Fibroblast of gingiva (primary cell): ENCODE measurements at regions not wholly inside any gene's neighbourhood (a gene's known extent, or its start where the extent isn't known, plus 50 kb on each side); places are given as distances from the start of the nearest gene placed in this dataset.

Experiments
- DNase-seq: peaks from one replicate; pipeline ENCODE4 v3.0.0-alpha.2; 2011; ENCODE audit warnings: low read depth

DNA sequence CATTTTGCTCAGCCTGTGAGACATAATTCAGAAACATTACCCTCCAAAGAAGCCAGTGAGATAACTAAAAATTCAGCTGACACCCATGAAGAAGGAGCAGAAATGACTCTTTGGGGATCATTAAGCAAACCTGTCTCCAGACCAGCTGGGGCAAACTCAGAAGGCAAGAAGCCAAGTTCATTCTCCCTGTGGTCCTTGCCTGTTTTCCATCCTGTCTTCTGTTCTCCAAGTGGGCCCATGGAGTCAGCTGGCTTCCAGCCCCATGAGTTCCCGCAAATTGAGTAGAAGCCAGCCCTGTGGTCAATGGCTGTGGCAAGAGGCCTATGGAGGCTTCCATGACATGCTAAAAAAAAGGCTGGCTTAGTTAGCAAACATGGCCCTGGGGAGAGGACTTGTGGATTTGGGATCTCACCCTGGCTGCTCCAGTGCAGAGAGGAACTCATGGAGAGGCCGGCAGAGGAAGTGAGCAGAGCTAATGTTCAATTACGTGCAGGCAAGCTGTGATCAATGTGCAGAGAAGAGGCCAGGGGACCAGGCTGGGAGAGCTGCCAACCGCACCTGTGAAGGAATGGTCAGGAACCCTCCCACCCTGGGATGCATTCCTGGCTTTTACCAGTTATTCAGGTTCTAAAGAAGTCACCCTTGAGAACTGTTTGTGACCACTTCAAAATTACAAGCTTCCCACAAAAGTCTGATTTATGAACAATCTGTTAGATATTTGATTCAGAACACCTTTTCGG lies 229.1 kb downstream of the TSHZ3 start:
- no peak for DNase-seq

DNA sequence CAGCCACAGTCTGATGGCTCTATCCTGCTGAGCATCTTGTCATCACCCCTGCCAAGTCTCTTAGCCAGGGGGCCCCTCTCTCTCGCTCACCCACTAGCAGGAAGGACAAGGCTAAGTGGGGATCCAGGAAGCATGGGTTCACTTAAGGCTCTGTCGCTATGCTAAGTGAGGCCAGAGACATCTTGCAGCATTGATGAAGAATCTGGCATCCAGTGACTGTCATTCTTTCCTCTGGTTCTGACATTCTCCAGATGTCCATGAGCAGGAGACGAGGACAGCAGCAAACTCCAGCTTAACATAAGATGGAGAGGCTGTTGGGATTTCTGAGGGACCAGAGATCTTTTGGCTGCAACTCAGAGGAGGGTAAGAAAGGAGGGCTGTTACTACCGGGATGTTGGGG lies 230.2 kb downstream of the TSHZ3 start:
- no peak for DNase-seq

DNA sequence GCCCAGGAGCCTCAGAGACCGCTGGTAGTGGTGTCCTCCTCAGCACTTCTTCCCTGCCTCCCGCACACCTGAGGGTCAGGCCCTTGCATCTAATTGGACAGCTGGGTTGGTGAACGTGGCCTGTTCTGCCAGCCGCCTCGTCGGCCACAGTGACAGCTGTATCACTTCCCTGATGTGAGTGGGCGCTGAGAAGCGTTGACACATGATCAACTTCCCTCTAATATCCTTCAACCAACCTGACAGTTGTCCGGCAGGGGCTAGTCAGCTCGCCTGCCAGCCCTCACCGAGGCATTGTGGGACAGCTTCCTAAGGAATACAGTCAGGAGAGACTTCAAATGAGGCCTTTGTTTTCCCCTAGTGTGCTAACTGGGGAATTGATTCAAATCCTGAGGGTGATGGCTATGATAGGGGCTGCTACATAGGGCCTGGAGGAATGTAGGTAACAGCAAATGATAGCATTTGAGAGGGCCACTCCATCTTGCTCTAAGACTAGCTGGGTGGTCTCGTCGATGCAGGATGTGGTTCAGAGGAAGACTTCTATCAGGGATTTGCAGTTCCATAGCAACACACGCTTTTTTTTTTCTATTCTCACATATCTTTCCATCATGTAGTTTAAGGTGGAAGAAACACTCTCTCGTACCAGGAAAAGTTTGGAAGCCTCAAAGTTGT lies 230.8 kb downstream of the TSHZ3 start:
- DNase-seq = no peak

DNA sequence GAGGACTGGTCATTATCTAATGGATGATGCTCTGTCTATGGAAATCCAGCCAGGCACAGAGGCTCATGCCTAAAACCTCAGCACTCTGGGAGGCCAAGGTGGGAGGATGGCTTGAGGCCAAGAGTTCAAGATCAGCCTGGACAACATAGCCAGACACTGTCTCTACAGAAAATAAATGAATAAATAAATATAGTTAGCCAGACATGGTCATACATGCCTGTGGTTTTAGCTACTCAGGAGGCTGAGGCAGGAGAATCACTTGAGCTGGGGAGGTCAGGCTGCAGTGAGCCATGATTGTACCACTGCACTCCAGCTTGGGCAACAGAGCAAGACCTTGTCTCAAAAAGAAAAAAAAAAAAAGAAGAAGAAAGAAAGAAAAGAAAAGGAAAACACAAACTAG lies 234.7 kb downstream of the TSHZ3 start:
- no peak for DNase-seq

DNA sequence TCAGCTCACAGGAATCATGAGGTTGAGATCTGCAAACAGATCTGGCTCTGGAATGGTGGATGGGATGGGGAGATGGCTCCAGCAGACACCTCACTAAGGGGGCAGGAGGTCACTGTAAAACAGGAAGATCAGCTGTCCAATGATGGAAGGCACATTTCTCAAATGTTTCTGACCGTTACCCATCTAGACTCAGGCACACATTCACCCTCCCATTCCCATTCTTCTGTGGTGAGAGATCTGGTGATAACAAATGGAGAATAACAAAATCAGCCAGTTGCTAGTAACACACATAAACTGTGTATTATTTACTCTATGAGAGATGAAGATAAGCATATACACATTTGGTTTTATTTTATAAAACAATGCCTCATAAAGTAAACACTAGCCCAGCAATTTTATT lies 235.9 kb downstream of the TSHZ3 start:
- no peak for DNase-seq

DNA sequence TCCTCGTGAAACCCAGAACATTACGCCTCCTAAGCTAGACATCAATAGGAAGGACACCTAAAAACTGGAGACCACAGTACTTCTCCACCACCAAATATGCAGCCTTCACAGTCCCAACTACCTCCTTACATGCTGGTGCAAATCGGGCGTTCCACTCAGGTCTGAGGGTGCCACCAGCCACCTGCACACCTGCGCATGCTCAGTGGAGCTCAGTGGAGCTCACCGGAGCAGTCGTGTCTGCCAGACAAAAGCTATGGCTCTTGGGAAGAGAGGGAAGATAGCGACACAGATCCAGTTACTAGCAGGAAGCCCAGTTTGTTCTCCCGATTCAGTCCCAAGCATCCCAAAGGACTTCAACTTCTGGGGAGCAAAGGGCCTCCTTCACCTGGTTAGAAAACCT lies 237.1 kb downstream of the TSHZ3 start:
- DNase-seq = no peak

DNA sequence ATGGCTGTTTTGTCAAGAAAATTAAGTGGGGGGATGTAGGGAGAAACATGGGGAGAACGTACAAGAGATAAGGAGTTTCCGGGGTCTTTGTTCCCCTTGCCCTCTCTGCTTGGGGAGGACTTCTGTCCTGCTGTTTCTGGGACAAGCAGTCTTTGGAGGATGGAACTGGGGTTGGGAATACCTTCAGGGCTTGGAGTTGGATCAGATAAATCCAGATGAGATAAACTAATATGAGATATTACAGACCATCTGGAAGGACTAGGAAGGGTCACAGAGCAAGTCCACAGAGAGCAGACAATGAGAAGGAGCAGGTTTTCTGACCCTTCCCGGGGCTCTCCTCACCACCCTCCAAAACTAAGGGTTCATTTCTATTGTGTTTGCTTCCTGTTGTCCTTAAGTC lies 237.5 kb downstream of the TSHZ3 start:
- no peak for DNase-seq

DNA sequence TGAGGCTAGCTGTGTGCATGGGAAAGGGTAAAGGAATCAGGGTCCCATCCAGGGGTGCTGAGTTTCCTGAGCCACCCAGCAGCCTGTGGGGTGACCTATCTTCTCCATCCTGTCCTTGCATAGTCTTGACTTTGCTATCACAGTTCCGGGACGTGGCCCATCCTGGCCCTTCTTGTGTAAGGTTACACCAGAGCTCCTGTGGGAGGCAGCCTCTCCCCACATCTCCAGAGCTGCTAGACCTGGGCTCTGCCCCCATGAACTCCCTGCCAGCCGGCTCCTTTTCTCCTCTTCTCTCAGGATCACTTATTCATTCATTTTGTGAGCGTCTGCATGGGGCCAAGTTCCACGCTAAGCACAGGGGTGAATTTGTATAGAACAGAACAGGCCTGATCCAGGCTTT lies 238.9 kb downstream of the TSHZ3 start:
- DNase-seq = peak; percentile 57

DNA sequence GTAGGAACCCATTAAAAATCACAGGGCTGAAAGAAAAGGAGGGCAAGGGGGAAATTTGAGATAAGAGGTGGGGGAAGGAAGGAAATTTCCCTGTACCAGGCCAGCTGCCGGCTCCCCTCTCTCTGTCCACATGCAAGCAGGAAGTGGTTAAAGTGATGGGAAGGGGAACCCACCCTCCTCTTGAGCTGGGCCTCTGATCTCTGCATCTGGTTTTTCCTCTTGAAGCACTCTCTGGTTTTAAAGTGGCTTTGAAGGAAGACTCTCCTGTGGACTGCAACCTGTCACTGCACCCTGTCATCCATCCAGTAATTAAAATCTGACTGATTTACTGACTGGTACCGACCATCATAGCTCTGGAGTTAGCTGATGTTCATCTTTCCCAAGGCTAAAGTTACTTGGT lies 239.6 kb downstream of the TSHZ3 start:
- DNase-seq = no peak

DNA sequence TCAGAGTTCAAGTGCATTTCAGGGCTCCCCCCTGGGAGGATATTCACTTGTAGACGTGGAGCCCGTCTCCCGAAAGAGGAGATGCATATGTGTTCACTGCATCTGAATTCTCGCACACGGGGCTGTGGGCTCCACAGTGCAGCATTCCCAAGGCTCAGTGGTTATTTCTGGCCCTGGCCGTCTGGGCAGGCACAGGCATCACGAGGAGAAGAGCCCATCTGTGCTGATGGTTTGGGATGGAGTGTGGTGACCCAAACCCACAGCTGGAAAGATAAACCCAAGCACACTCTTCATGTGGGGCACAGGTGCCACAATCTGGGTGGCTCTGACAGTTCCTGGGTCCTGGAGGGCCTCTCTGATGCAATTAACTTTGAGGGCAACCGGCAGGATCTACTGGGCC lies 242.1 kb downstream of the TSHZ3 start:
- DNase-seq = no peak

DNA sequence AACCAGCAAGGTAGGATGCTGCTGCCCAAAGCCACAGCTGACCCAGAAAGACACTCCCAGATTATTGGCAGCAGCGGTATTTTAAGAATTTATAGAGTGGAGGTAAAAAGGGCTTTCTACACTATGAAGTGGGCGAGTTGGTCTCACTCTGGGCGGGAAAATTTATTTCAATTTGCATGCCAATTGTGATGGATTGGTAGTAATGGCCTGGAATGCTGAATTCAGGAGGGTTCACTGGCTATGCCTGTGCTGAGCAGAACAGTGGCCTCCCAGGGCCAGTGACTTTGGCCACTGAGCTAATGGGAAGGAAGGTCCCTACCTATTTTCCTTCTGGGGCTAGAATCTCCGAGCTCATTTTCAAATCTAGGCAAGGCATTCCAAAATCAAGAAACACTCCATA lies 243.5 kb downstream of the TSHZ3 start:
- DNase-seq = no peak

DNA sequence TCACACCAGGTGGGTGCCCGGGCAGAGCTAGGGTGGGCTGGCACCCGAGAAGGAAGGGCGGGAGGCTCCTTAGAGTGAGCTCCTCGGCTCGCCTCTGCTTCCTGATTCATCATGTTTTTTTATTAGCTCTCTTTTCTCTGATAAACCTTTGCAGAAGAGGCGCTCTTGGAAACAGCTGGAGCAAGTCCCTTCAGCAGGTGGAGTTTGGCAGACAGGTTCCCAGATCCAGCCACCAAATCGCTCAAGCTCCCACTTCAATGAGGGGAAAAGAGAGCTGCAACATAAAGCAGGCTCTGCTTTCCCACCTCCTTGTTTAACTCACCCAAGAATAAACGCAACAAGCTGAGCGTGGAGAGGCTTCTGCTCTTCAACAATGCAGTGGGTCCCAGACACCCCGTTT lies 244.8 kb downstream of the TSHZ3 start:
- DNase-seq = no peak

DNA sequence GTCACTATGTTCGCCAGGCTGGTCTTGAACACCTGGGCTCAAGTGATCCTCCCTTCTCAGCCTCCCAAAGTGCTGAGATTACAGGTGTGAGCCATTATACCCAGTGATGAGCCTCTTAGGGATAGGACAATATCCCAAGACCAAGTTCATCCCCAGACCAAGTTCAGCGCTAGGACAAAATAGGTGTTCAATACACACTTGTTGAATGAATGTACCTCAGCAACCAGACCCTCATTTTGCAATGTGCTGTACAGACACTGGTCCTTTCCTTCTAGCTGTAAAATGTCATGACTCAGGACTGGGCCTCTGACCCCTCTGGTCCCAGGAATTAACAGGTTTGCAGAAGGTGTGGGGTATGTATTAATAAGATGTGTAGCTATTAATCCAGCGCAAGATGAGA lies 246.0 kb downstream of the TSHZ3 start:
- no peak for DNase-seq

DNA sequence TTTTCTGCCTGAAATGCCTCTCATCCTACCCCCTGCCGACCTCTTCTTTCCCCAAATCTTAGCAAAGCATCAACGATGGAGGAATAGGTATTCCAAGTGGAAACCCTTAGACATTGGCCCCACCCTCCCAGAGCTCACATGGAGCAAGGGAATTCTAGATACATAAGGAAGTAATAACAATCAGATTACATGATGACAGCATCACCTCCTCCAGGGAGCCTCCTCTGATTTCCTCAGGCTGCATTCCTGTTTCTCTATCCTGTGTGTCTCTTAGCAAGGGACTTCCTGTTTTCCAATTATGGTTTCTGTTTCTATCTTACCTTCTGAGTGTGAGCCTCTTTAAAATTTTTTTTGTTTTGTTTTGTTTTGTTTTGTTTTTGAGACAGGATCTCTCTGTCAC lies 246.6 kb downstream of the TSHZ3 start:
- no peak for DNase-seq

DNA sequence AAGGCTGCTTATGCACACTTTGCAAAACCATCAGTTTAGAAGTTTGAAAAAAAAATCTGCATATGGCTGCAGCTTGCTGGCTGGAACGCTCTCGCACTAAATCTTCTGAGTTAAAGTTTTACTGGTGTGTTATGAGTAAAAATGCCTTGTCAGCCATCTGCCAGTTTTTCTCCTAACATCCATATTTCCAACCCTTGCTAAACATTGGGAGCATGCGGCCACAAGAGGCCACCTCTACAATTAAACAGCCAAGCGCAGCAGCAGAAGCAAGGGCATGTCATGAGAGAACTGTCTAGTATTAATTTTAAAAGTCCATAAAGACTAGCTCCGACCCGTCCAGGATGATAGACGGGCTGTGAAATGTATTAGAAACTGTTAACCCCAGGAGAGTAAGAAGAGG lies 248.3 kb downstream of the TSHZ3 start:
- peak; percentile 3 for DNase-seq

DNA sequence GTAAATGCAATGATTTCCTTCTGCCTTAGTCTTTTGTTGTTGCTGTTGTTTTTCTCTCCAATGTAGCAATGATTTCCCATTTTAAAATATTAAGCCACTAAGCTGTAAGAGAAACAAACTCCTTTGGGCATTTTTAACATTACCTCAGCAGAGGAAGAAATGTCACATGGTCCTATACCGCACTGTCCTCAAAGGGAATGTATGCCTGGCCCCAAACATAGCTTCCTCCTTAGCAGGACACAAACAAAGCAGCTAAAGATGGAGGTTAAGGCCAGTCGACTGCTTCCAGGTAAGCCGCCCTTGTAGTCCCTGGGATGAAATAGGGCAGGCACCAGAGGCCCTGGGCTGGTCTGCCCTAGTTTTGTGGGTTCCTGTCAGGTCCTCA lies 249.0 kb downstream of the TSHZ3 start:
- DNase-seq = no peak

DNA sequence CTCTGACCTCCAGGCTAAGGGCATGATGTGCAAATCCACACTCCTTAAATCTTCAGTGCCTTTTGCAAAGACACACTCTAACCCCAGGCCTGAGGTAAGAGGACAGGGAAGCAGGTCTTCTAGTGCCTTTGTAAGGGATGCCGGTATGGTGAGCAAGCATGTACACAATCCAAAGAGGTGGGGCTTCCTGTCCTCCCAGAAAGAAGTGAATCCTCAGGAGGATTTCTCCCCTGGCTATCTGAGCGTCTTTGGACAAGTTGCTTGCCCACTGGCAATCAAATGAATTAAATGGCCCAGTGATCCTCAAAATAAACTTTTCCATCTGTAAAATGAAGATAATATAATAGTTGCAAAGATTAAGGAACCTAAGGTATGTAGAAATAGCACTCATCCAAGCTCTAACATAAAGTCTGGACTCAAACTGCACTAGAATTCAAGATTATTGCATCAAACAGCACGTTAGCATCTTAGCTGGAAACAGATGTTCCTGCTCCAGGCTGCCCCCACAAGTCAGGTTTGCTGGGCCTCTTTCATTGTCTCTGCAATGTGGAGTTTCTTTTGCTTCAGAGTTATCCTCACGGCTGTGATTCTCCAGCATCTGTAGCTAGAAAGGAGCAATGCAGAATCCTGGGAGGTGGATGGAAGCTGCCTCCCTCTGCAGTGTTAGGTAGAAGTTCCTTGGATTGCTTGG lies 249.6 kb downstream of the TSHZ3 start:
- peak; percentile 29 for DNase-seq

DNA sequence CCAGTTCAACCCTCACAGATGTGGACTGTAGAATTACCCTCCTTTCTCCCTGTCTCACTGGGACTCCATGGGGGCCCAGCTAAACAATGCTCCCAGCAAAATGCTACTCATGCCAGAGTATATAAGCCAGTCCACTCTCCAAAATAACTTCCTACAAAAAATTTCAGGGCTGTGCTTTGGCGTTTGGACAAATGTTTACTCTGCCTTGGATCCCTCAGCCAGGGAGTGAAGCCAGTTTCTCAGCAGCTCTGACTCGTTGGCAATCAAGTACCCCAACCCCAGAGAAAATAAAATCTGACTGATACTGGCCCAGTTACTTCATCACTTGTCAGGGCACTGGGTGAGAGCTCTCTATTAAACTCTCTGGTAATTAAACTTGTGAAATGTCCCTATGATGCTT lies 250.4 kb downstream of the TSHZ3 start:
- DNase-seq = no peak

DNA sequence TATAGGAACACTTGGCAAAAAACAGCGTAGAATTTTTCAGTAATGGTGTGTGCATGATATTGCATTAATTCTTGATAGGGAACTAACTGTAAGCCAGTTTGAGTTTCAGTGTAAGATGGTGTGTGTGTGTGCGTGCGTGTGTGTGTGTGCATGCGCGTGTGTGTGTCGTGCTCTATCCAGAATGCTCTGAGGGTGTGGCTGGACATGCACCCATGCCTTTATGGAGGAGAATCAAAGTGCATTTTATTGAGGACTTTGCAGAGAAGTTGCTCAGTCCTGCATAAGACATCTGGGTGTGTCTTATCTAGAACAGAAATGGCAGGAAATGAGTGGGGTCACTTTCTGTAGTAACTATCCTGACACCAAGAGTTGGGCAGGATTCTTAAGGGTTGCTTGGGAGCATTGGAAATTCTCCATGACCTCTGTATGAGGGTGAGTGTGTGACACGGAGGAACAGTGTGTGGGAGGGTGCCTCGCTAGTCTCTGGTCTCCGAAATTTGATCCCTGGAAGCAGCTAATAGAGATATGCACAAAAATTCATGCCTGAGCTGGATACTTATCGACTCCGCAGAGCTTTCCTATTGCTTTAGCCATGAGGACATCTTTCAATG lies 252.2 kb downstream of the TSHZ3 start:
- no peak for DNase-seq

DNA sequence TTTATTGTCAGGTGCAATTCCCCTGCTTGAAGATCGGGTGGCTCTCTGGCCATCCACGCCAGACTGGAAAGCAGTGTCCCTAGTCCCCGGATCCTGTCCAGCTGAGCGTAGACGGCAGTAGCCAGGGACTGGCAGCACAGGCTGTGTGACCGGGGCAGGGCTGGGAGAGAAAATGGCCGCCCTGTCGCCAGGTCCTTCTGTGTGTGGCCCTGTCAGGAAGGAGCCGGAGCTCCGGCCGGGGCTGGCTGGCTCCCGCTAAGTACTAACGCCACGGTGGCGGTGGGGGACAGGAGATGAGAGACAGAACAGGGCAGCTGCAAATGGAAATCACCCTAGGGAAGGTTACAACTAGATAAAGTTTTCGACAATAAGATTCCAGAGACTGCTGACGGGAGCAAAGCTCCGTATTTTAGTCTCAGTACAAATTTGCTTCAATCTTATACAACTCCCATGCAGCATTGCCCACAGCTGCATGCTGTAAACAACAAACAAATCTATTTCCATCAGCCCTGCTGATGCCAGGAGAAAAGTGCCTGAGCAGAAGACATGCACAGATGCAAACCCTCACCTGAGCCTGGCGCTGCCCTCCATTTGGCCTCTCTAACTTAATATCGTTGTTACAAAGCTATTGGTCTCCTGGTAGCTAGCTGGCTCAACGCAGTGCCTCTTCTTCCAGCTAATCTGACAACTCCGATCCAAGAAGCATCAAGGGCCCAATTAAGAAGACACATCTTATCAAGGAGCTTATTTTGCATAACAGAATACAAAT lies 253.0 kb downstream of the TSHZ3 start:
- no peak for DNase-seq

DNA sequence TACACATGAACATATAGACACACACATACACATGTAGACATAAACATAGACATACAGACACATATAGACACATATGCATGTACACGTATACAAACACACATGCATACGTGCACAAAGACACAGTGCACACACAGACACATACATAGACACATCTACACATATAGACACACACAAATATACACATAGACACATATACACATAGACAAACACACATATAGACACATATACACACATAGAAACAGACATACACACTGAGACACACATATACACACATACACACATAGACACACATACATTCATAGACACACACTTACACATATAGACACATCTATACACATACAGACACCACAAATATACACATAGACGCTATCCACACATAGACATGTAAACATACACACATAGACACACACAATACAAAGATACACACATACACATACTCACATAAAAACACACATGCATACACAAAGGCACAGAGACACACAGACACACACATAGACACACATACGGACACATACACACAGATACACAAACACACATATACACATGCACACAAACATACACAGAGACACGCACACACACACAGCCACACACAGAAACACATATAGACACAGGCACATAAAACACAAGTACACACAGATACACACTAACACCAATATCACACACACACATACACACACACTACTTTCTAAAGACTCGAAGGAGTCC lies 254.0 kb downstream of the TSHZ3 start:
- DNase-seq = no peak

DNA sequence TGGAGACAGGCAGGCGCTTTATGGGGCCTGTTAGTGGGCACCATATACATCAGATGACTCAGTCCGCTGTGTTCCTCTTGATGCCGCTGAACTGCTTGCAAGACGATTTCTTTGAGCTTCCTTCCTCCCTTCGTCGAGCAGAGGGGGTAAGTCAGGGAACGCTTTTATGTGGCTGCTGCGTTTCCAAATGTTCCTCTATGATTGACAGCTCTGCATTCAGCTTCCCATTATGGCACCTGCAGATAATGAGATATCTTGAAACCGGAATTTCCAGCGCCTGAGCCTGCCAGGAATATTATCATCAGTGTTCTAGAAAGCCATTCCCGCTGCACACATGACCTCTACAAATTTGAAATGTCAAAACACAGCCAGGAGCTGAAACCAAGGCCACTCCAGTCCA lies 257.0 kb downstream of the TSHZ3 start:
- no peak for DNase-seq
